ENCODE measurements at regions not wholly inside any gene's neighbourhood (a gene's known extent, or its start where the extent isn't known, plus 50 kb on each side); places are given as distances from the start of the nearest gene placed in this dataset.

DNA sequence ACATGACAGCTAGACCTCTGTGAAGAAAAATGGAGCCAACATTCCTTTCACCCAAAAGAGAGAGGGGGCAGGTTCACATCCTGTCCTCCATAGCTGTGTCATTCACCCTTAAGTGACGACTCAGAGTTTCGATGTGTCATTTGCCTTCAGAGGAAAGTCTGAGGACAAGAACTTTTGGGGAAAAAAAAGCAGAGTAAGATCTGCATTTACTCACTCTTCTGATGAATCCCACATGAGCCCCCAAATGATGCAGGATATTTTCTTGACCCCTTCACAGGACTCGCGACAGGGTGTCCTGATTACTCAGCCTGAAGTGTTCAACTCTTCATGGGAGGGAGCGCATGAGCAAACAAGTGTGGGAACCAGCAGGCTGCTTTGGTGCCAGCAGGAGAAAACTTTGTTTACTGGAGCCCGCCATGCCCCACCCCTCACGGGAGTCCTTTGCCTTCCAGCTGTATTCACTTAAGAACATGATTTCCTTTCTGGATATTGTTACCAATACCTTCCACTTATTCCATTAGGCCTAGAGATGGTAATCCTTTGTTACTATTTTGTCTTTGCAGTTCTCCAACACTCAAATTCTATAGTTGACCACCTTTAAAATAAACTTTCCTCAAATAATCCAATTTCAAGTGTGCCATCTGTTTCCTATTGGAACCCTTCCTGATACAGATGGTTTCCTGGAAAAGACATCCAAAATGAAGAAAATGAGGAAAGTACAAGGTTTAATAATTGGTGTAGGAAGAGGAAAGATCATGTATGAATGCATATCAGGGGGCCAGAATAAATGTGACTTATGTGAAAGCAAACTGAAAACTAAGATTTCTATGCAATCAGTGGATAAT, 729.8 kb downstream of the FAM181B start:
- TF ChIP-seq, protein P1, sequence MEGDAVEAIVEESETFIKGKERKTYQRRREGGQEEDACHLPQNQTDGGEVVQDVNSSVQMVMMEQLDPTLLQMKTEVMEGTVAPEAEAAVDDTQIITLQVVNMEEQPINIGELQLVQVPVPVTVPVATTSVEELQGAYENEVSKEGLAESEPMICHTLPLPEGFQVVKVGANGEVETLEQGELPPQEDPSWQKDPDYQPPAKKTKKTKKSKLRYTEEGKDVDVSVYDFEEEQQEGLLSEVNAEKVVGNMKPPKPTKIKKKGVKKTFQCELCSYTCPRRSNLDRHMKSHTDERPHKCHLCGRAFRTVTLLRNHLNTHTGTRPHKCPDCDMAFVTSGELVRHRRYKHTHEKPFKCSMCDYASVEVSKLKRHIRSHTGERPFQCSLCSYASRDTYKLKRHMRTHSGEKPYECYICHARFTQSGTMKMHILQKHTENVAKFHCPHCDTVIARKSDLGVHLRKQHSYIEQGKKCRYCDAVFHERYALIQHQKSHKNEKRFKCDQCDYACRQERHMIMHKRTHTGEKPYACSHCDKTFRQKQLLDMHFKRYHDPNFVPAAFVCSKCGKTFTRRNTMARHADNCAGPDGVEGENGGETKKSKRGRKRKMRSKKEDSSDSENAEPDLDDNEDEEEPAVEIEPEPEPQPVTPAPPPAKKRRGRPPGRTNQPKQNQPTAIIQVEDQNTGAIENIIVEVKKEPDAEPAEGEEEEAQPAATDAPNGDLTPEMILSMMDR (conservative IDR thresholded peaks at IDR 0.05 in 1 of 2, IDR thresholded peaks at IDR 0.05 in 1 of 2; ENCODE audit: extremely low read depth in 1 of 2, insufficient read depth in 1 of 2, low read depth in 1 of 2, low read length in 2 of 2), result no peak
- TF ChIP-seq EZH2 (IDR thresholded peaks at IDR 0.05; ENCODE audit: borderline replicate concordance, low read length), result no peak

Measured in mammary epithelial cell (primary cell).